IMR-90 (cell line): ENCODE measurements at regions not wholly inside any gene's neighbourhood (a gene's known extent, or its start where the extent isn't known, plus 50 kb on each side); places are given as distances from the start of the nearest gene placed in this dataset.

ENCODE experiments used
- ATAC-seq: fragments of 200-7000 bp; cut with Tn5 transposase; 2 replicates; pipeline ENCODE4 v1.9.1; 2020; ENCODE audit warnings: low read depth, mild to moderate bottlenecking, moderate library complexity
- BruUV-seq: library from RNA; stranded (reverse); fragments of 400-500 nt; replicated peaks from 2 replicates; lab custom pipeline; 2021; lab: Mats Ljungman, UMichigan
- CTCF ChIA-PET: fragments of 300-600 bp; formaldehyde crosslinking; extraction: SDS; loops from one replicate; lab custom pipeline; 2021; ENCODE audit warnings: antibody characterized with exemption; lab: Yijun Ruan, JAX
- POLR2A ChIA-PET: fragments of 300-600 bp; sonication (Branson Sonifier 250); formaldehyde crosslinking; loops from one replicate; lab custom pipeline; 2022; ENCODE audit warnings: antibody characterized with exemption; ENCODE audit not compliant: unreplicated experiment; lab: Charles Lee
- DNase-seq: peaks from one replicate; pipeline ENCODE4 v3.0.0; 2013
- H2AFZ ChIP-seq: replicated peaks from 2 replicates; pipeline ENCODE3; 2013; ENCODE audit warnings: low read length, mild to moderate bottlenecking; ENCODE audit not compliant: poor library complexity
- H2AK5ac ChIP-seq: 2 replicates; pipeline ENCODE4 v1.6.1; 2013; ENCODE audit warnings: low read depth, low read length, inconsistent platforms
- H2AK9ac ChIP-seq: replicated peaks from 2 replicates; pipeline ENCODE3; 2013; ENCODE audit warnings: mild to moderate bottlenecking, low read depth, low read length, moderate library complexity; ENCODE audit not compliant: poor library complexity
- H2BK120ac ChIP-seq: 2 replicates; pipeline ENCODE4 v1.6.1; 2013; ENCODE audit warnings: low read depth, low read length, inconsistent platforms
- H2BK15ac ChIP-seq: 3 replicates; pipeline ENCODE4 v1.6.1; 2013; ENCODE audit warnings: low read depth, low read length, inconsistent platforms
- H2BK20ac ChIP-seq: 2 replicates; pipeline ENCODE4 v1.6.1; 2013; ENCODE audit warnings: low read depth, mild to moderate bottlenecking, inconsistent platforms, low read length, moderate library complexity
- H2BK5ac ChIP-seq: 2 replicates; pipeline ENCODE4 v1.6.1; 2013; ENCODE audit warnings: mild to moderate bottlenecking, low read depth, low read length, inconsistent platforms; ENCODE audit not compliant: poor library complexity, severe bottlenecking
- H3K14ac ChIP-seq: replicated peaks from 2 replicates; pipeline ENCODE4 v1.6.1; 2013; ENCODE audit warnings: low read depth, low read length, inconsistent platforms
- H3K18ac ChIP-seq: 2 replicates; pipeline ENCODE4 v1.6.1; 2013; ENCODE audit warnings: low read depth, low read length, control low read depth
- H3K23ac ChIP-seq: 2 replicates; pipeline ENCODE4 v1.6.1; 2013; ENCODE audit warnings: low read depth, low read length, inconsistent platforms
- H3K27ac ChIP-seq: 2 replicates; pipeline ENCODE4 v1.5.1; 2013; ENCODE audit warnings: mild to moderate bottlenecking, control low read depth, low read length; ENCODE audit not compliant: insufficient read depth
- H3K27me3 ChIP-seq: 2 replicates; pipeline ENCODE4 v1.6.1; 2013; ENCODE audit warnings: low read length; ENCODE audit not compliant: control insufficient read depth, insufficient read depth
- H3K36me3 ChIP-seq: 2 replicates; pipeline ENCODE4 v1.6.1; 2013; ENCODE audit warnings: low read length, mixed read lengths; ENCODE audit not compliant: control insufficient read depth, insufficient read depth
- H3K4ac ChIP-seq: 2 replicates; pipeline ENCODE4 v1.6.1; 2013; ENCODE audit warnings: low read depth, low read length, inconsistent platforms
- H3K4me1 ChIP-seq: 2 replicates; pipeline ENCODE4 v1.6.1; 2013; ENCODE audit warnings: low read length, mixed read lengths; ENCODE audit not compliant: control insufficient read depth, insufficient read depth
- H3K4me2 ChIP-seq: 2 replicates; pipeline ENCODE4 v1.6.1; 2013; ENCODE audit warnings: low read depth, mild to moderate bottlenecking, control low read depth, low read length, moderate library complexity
- H3K4me3 ChIP-seq: 2 replicates; pipeline ENCODE4 v1.5.1; 2013; ENCODE audit warnings: low read depth, mild to moderate bottlenecking, control low read depth, low read length, moderate library complexity; ENCODE audit not compliant: insufficient read depth
- H3K56ac ChIP-seq: 2 replicates; pipeline ENCODE4 v1.6.1; 2013; ENCODE audit warnings: low read length, inconsistent platforms; ENCODE audit not compliant: insufficient read depth; ENCODE audit errors: extremely low read depth
- H3K79me1 ChIP-seq, 2 experiments: 2 replicates each; pipeline ENCODE4 v1.6.1; 2013; ENCODE audit warnings: low read length in 2 of 2, inconsistent platforms in 1 of 2, low read depth in 1 of 2
- H3K9ac ChIP-seq: 2 replicates; pipeline ENCODE4 v1.6.1; 2013; ENCODE audit warnings: low read depth, low read length, control low read depth
- H3K9me1 ChIP-seq: 2 replicates; pipeline ENCODE4 v1.6.1; 2013; ENCODE audit warnings: low read length, inconsistent platforms; ENCODE audit not compliant: insufficient read depth
- H3K9me3 ChIP-seq: 2 replicates; pipeline ENCODE4 v1.6.1; 2013; ENCODE audit warnings: low read length; ENCODE audit not compliant: control insufficient read depth, insufficient read depth
- H4K20me1 ChIP-seq: 2 replicates; pipeline ENCODE4 v1.6.1; 2013; ENCODE audit warnings: low read length, inconsistent platforms; ENCODE audit not compliant: insufficient read depth
- H4K5ac ChIP-seq: 2 replicates; pipeline ENCODE4 v1.6.1; 2013; ENCODE audit warnings: mild to moderate bottlenecking, low read depth, low read length, control low read depth
- H4K8ac ChIP-seq, 2 experiments: 2 replicates each; pipeline ENCODE4 v1.6.1; 2013; ENCODE audit warnings: low read depth in 2 of 2, low read length in 2 of 2, control low read depth in 1 of 2, inconsistent platforms in 1 of 2
- H4K91ac ChIP-seq: 2 replicates; pipeline ENCODE4 v1.6.1; 2013; ENCODE audit warnings: low read depth, low read length, inconsistent platforms; ENCODE audit not compliant: insufficient read depth
- BHLHE40 ChIP-seq: fragments of 150-350 bp; IDR thresholded peaks from 2 replicates; pipeline ENCODE4 v1.6.1; 2016; ENCODE audit warnings: mild to moderate bottlenecking, low read depth, low read length
- CEBPB ChIP-seq: IDR thresholded peaks from 2 replicates; pipeline ENCODE4 v1.6.1; 2012; ENCODE audit warnings: low read depth, low read length, improper control_type of control experiment
- CHD1 ChIP-seq: IDR thresholded peaks from 2 replicates; pipeline ENCODE4 v1.6.1; 2012; ENCODE audit warnings: low read depth, low read length, improper control_type of control experiment
- ELK1 ChIP-seq: fragments of 150-350 bp; IDR thresholded peaks from 2 replicates; pipeline ENCODE4 v1.6.1; 2016; ENCODE audit warnings: low read depth, mild to moderate bottlenecking, low read length, moderate library complexity, borderline replicate concordance
- FOS ChIP-seq: fragments of 150-350 bp; IDR thresholded peaks from 2 replicates; pipeline ENCODE4 v1.6.1; 2016; ENCODE audit warnings: low read depth, low read length
- MAFK ChIP-seq: IDR thresholded peaks from 2 replicates; pipeline ENCODE4 v1.6.1; 2012; ENCODE audit warnings: low read depth, low read length, improper control_type of control experiment
- MAZ ChIP-seq: IDR thresholded peaks from 2 replicates; pipeline ENCODE4 v1.6.1; 2012; ENCODE audit warnings: low read depth, mild to moderate bottlenecking, low read length, improper control_type of control experiment, moderate library complexity, borderline replicate concordance
- MXI1 ChIP-seq: IDR thresholded peaks from 2 replicates; pipeline ENCODE4 v1.6.1; 2012; ENCODE audit warnings: low read depth, mild to moderate bottlenecking, low read length, moderate library complexity, borderline replicate concordance
- NFE2L2 ChIP-seq: fragments of 150-350 bp; IDR thresholded peaks from 2 replicates; pipeline ENCODE4 v1.6.1; 2016; ENCODE audit warnings: low read depth, mild to moderate bottlenecking, low read length
- RAD21 ChIP-seq: IDR thresholded peaks from 2 replicates; pipeline ENCODE4 v1.6.1; 2012; ENCODE audit warnings: low read length, improper control_type of control experiment
- RCOR1 ChIP-seq: IDR thresholded peaks from 2 replicates; pipeline ENCODE4 v1.6.1; 2012; ENCODE audit warnings: mild to moderate bottlenecking, low read length, improper control_type of control experiment; ENCODE audit not compliant: insufficient replicate concordance
- RFX5 ChIP-seq: IDR thresholded peaks from 2 replicates; pipeline ENCODE4 v1.8.0; 2012; ENCODE audit warnings: low read depth, mild to moderate bottlenecking, low read length, moderate library complexity
- SMC3 ChIP-seq: fragments of 150-350 bp; IDR thresholded peaks from 2 replicates; pipeline ENCODE4 v1.6.1; 2016; ENCODE audit warnings: low read depth, mild to moderate bottlenecking, antibody characterized with exemption, low read length, moderate library complexity
- USF2 ChIP-seq: fragments of 150-350 bp; IDR thresholded peaks from 2 replicates; pipeline ENCODE4 v1.6.1; 2017; ENCODE audit warnings: mild to moderate bottlenecking, antibody characterized with exemption, low read length, low read depth
- WGBS, 2 experiments: methylation state at CpG; one replicate each; pipeline versions ENCODE4 v1.1.5 to v1.1.7; 2013; ENCODE audit warnings: missing lambda C conversion rate in 2 of 2; ENCODE audit not compliant: insufficient read length in 1 of 2; ENCODE audit errors: extremely low coverage in 2 of 2; 5-methylcytosine and 5-hydroxymethylcytosine counted together
- dilution Hi-C: fragments of 300-500 bp; cut with HindIII; formaldehyde crosslinking; loops from one replicate; pipeline ENCODE4 v1.14.3; 2018; ENCODE audit warnings: low sequenced_read_pairs; ENCODE audit not compliant: unreplicated experiment
- in situ Hi-C: fragments of 300-500 bp; cut with MboI; formaldehyde crosslinking; loops from 3 replicates; pipeline ENCODE4 v1.14.3; 2019; ENCODE audit warnings: low sequenced_read_pairs, inconsistent platforms, mixed read lengths
- intact Hi-C: fragments of 100-400 bp; cut with micrococcal nuclease; formaldehyde crosslinking; loops from 2 replicates; pipeline ENCODE4 v1.10.0; 2022
- TF ChIP-seq, protein P1 (sequence below): conservative IDR thresholded peaks from 2 replicates; pipeline ENCODE4 v1.5.1; 2012; ENCODE audit warnings: mild to moderate bottlenecking, low read depth, low read length, improper control_type of control experiment

GRCh38 chr2:206368933-206369569 lies 74.3 kb upstream of the ADAM23 start:
- no peaks in the 10 kb centered on the region for H3K9me1 ChIP-seq
- no peak overlapping the region for H3K4me2 ChIP-seq
- H3K56ac ChIP-seq = no peak overlapping the region
- DNase-seq (no peak), ATAC-seq (no peak)
- no peak overlapping the region for H4K5ac ChIP-seq
- H3K23ac ChIP-seq = no peak overlapping the region
- H4K8ac ChIP-seq = no peak overlapping the region
- ChIA-PET POLR2A (no interaction called here), CTCF (no interaction called here)
- no peak overlapping the region for H3K4ac ChIP-seq
- no peak overlapping the region for H2AK5ac ChIP-seq
- H2AK9ac ChIP-seq = no peak overlapping the region
- intact Hi-C loops = no loop called here
- H3K79me1 ChIP-seq = no peaks in the 10 kb centered on the region
- no CpG with 5 or more reads among the region's 3 CpGs for WGBS, 2 experiments
- TF ChIP-seq RCOR1 (no peak), USF2 (no peak), SMC3 (no peak), RAD21 (no peak), MAZ (no peak), CHD1 (no peak), MAFK (no peak), ELK1 (no peak), RFX5 (no peak), NFE2L2 (no peak), CEBPB (no peak), BHLHE40 (no peak), FOS (no peak), MXI1 (no peak)
- TF ChIP-seq, protein P1, sequence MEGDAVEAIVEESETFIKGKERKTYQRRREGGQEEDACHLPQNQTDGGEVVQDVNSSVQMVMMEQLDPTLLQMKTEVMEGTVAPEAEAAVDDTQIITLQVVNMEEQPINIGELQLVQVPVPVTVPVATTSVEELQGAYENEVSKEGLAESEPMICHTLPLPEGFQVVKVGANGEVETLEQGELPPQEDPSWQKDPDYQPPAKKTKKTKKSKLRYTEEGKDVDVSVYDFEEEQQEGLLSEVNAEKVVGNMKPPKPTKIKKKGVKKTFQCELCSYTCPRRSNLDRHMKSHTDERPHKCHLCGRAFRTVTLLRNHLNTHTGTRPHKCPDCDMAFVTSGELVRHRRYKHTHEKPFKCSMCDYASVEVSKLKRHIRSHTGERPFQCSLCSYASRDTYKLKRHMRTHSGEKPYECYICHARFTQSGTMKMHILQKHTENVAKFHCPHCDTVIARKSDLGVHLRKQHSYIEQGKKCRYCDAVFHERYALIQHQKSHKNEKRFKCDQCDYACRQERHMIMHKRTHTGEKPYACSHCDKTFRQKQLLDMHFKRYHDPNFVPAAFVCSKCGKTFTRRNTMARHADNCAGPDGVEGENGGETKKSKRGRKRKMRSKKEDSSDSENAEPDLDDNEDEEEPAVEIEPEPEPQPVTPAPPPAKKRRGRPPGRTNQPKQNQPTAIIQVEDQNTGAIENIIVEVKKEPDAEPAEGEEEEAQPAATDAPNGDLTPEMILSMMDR = no peak
- no peak overlapping the region for H3K9ac ChIP-seq
- H2BK5ac ChIP-seq = no peak overlapping the region
- no peaks in the 10 kb centered on the region for H3K4me1 ChIP-seq
- no peak overlapping the region for H3K27ac ChIP-seq
- H3K36me3 ChIP-seq = no peaks in the 10 kb centered on the region
- no peak overlapping the region for H2AFZ ChIP-seq
- no peaks in the 10 kb centered on the region for H3K9me3 ChIP-seq
- no TSS peak for BruUV-seq
- in situ Hi-C loops = no loop called here
- dilution Hi-C loops = no loop called here
- H3K4me3 ChIP-seq = no peak overlapping the region
- no peaks in the 10 kb centered on the region for H3K27me3 ChIP-seq
- no peak overlapping the region for H4K91ac ChIP-seq
- H3K18ac ChIP-seq = no peak overlapping the region
- H2BK20ac ChIP-seq = no peak overlapping the region
- no peak overlapping the region for H2BK15ac ChIP-seq
- no peak overlapping the region for H3K14ac ChIP-seq
- H2BK120ac ChIP-seq = no peak overlapping the region
- H4K20me1 ChIP-seq = no peaks in the 10 kb centered on the region
